ENCODE measurements at regions not wholly inside any gene's neighbourhood (a gene's known extent, or its start where the extent isn't known, plus 50 kb on each side); places are given as distances from the start of the nearest gene placed in this dataset.

DNA sequence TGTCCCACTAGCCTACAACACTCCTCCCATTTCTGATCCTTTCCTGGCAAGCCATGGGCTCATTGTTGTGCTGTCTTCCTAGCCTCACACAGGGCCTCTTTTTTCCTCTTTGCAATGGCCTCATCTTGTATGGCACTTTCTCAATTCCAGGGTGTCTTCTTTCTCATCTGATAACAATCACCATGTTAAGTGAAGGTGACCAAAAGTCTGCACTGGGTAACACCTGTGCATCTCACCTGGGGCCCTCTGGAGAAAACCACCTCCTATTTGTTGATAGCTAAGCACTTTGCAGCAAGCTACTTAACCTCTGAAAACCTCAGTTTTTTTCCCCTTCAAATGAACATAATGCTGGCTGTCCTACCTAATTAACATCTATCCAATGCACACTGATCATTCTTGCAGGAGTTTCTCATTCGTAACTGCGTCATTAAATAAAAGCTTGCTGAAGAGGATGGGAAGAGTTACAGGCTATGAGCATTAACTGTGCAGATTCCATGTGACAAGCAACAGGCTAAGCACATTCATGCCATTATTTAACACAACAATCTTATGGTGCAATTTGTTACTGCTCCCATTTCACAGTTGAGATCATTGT lies 60.1 kb upstream of the STK32A start:
- no peak for TF ChIP-seq EP300 (IDR thresholded peaks at IDR 0.05; ENCODE audit: borderline replicate concordance)
- TF ChIP-seq CEBPB (IDR thresholded peaks at IDR 0.05) = no peak
- TF ChIP-seq ZBTB7A (IDR thresholded peaks at IDR 0.05; ENCODE audit: low read depth) = no peak
- TF ChIP-seq, protein P1, sequence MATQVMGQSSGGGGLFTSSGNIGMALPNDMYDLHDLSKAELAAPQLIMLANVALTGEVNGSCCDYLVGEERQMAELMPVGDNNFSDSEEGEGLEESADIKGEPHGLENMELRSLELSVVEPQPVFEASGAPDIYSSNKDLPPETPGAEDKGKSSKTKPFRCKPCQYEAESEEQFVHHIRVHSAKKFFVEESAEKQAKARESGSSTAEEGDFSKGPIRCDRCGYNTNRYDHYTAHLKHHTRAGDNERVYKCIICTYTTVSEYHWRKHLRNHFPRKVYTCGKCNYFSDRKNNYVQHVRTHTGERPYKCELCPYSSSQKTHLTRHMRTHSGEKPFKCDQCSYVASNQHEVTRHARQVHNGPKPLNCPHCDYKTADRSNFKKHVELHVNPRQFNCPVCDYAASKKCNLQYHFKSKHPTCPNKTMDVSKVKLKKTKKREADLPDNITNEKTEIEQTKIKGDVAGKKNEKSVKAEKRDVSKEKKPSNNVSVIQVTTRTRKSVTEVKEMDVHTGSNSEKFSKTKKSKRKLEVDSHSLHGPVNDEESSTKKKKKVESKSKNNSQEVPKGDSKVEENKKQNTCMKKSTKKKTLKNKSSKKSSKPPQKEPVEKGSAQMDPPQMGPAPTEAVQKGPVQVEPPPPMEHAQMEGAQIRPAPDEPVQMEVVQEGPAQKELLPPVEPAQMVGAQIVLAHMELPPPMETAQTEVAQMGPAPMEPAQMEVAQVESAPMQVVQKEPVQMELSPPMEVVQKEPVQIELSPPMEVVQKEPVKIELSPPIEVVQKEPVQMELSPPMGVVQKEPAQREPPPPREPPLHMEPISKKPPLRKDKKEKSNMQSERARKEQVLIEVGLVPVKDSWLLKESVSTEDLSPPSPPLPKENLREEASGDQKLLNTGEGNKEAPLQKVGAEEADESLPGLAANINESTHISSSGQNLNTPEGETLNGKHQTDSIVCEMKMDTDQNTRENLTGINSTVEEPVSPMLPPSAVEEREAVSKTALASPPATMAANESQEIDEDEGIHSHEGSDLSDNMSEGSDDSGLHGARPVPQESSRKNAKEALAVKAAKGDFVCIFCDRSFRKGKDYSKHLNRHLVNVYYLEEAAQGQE (IDR thresholded peaks at IDR 0.05; ENCODE audit: low read depth) = no peak
- no peak for TF ChIP-seq TAF1 (IDR thresholded peaks at IDR 0.05; ENCODE audit: low read depth)
- no peak for TF ChIP-seq TCF12 (IDR thresholded peaks at IDR 0.05; ENCODE audit: low read depth)
- TF ChIP-seq RAD21 (IDR thresholded peaks at IDR 0.05; ENCODE audit: low read depth) = no peak
- TF ChIP-seq YY1 (IDR thresholded peaks at IDR 0.05; ENCODE audit: low read depth) = no peak
- TF ChIP-seq CREB1 (IDR thresholded peaks at IDR 0.05; ENCODE audit: low read depth) = no peak
- TF ChIP-seq EGR1 (IDR thresholded peaks at IDR 0.05) = no peak
- TF ChIP-seq NFIC (IDR thresholded peaks at IDR 0.05) = no peak

All from Ishikawa (cell line).